Dedifferentiated amniotic fluid mesenchymal stem cell (primary cell): ENCODE measurements at regions not wholly inside any gene's neighbourhood (a gene's known extent, or its start where the extent isn't known, plus 50 kb on each side); places are given as distances from the start of the nearest gene placed in this dataset.
A peak's percentile ranks its signal among the peaks of the same experiment; 100 is the strongest.

Experiments
- DNase-seq: peaks from one replicate; pipeline ENCODE4 v3.0.0-alpha.2; 2016; ENCODE audit errors: extremely low spot score

DNA sequence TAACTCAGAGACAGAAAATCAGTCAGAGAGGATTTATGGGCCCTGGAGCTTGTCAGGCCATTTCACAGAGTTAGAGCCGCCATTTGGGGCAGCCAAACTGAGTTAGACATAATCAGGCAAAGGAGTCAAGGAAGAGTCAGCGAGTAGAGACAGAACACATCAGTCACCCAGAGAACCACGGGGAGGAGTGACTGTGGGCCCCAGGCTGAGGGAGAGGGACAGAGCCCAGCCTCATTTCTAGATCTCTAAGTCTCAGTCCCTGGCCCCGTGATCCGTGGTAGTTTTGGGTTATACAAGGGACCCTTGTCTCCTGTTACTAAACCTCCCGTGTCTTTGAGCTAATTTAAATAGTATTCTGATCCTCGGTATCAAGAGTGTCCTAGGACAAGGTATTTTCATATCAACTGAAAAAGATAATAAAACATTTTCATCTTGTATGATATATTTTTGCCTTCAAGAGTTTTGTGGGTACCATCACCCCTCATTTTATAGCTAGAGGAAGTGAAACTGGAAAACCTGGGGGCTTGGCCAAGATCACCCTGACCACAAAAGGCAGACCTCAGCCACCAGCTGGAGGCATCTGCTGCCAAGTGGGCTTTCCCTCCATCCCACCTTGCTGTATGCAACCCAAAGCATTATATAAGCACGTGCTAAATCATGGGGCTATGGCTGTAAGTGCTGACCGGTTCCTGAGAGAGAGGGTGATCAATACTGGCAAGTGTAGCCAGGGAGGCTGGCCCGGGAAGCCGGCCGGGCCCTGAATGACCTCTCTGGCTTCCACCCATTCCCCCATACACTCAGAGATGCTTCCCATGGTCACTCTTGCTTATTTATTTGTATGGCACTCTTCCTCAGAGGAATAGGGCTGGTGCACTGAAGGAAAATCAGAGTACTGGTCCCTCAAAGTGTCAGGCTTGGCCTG, 204.1 kb downstream of the BCOR start:
- no peak for DNase-seq

DNA sequence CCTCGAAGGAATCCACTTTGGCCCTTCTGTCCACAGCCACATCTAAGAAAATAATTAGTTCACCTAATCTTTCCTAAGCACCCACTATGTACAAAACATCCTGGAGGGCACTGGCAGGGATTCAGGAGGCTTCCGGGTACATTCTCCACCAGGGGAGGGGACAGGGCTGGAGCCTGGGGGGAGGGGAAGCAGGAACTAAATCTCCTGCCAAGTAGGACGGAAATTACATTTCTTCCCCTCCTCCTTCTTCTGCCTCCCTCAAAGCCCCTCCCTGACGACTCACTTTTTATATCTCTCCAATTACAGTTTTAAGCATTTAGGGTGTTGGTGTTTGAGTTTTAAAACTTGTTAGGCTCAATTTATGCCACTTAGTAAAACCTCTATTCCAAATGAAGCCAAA, 203.1 kb downstream of the BCOR start:
- DNase-seq: no peak

DNA sequence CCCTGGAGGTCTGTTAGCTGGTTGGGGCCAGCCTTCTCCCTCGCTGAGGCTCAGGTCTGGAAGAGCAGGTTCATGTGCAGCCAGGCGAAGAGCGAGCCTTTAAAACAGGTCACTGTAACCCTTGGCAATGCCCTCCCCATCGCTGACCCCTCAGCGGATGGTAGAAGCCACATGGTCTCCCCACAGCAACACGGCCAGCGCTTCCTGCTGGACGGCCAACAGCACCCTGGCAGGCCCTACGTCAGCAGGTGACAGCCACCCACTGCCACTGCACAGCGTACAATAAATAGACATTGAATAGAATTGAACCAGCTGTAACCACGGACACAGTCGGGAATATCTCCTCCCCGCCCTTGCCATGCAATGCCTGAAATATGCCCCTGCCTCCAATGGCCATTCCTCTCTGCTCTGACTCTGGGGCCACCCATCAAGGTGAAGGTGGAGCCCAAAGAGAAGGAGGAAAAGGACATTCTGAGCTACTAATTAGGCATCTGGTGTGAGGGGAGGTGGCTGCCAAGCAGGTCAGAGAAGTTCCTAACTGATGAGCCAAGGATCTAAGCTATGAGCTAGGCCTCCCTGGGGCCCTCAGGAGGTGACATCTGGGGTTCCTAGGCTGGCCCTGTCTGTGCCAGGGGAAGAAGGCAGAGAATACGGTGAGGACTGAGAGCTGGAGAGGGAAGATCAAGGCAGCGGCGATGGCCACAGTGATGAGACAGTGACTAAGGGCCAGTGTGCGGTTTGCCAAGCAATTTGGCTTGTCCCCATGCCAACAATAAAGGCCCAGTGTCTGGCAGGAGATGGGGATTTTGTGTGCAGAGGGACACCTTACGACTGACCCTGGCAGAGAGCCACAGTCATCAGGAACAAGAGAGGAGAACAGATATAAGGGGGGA, 202.3 kb downstream of the BCOR start:
- DNase-seq: no peak

DNA sequence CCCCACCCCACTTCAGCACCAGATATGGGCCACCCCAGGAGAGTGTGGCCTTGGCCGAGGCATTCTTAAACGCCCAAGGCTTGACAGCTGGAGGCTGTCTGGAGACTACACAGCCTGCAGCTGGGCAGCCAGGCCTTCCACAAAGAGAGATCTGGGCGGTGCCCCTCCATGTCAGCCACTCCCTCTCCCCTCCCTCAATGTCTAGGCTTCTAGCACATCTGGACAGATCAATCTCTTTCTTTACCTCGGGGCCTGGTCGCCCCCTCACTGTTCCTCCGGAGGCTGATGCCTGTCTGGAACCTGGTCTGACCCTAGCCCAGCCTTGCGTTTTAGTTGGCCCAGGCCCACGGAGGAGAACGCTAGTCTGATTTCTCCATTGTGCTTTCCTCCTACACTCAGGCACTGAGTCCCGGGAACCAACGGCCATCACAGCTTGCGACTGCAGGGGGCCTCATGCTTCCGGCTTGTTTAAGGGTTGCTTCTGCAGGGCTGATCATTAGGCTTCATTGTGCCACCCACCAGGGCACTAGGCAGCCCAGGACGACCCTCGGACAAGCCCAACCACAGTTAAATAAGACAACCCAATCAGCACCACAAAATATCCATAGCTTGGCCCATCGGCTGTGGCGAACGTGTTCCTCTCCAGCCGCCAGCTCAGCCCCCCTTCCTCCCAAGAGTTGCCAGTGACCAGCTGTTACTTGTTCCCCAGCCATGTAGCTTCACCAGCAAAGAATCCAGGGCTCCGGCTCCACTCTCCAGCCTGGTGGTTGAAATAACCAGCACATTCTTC, 200.6 kb downstream of the BCOR start:
- DNase-seq: peak; percentile 71

DNA sequence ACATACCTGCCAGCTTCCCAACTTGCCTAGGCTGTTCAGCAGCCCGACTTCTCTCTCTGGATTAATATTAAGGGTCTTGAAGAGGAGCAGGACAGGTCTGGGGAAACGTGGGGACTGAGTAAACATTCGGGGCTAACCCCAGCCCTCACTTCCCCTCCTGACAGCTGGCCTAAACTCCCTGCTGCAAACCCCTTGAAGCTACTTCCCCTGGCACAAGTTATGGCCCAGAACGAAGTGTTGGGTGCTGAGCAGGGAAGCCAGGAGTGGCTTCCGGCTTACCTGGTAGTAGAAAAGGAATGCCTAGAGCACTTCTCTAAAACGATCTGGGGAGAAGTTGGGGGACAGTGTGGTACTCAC, 200.0 kb downstream of the BCOR start:
- DNase-seq: no peak

DNA sequence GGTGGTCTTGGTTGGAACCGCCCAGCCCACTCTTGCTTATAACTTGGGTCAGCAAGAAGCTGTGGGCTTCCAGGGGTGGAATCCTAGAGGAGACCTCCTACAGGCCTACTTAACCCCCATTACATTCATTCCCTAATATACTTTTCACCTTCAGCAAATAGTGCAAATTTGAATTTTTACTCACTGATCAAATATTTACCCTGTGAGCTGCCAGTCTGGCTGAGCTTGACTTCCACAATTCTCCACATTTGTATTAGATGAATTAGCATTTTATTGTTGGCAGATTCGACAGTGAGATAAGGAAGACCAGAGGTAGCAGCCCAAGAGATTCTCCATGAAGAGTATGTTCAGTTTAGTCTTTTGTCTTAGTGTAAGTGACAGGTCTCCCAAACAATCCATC, 199.6 kb downstream of the BCOR start:
- no peak for DNase-seq

DNA sequence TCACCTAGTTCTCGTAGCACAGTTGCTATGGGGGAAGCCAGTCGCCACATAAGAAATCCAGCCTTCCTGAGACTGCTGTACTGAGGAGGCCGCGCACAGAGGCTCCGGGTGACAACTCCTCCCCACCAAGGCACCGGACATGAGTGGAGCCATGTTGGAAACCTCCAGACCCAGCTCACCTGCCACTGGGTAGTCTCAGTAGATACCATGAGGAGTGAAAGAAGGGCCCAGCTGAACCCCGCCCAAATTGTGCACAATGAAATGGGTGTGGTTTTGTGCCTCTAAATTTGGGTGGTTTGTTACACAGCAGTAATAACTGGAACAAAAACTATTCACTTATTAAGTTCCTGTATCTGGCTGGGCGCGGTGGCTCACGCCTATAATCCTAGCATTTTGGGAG, 198.7 kb downstream of the BCOR start:
- no peak for DNase-seq

DNA sequence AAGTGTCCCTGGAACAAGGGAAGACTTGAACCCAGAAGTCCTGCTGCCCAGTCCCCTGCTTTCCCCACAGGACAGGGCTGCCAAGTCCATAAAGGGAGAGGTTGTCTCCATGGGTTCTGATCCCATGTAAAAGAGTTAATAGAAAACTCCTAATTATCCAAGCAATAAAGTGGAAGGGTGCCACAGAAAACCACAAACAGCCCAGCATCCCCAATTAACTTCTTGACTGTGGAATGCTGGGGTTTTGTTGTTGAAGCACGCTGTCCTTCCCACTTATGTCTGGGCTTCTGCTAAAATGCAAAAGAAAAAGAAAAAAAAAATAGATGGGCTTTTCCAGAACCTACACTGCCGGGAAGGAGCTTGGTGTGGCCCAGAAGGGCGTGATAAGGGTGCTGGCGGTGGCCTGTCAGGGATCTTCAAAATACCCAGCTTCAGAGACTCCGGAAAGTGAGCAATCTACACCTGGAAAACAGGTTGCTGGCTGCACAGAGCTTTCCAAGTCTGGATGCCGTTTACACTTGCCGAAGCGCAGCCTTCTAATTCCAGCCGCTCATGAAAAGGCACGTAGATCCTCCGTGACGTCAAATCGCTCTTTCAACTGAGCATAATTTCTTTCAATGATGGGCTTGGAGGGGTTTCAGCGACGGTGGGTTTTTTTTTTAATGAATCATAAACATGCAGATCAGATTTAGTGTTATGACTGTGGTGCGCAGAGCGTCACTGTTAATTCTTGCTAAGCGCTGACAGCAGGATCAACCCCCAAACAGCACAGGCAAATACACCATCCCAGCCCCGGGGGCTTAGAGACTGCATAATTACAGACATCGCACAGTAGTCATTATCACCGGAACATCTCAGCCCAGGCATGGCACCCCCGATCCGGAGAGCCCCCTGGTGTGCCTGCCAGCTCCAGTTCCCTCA, 197.6 kb downstream of the BCOR start:
- DNase-seq: no peak

DNA sequence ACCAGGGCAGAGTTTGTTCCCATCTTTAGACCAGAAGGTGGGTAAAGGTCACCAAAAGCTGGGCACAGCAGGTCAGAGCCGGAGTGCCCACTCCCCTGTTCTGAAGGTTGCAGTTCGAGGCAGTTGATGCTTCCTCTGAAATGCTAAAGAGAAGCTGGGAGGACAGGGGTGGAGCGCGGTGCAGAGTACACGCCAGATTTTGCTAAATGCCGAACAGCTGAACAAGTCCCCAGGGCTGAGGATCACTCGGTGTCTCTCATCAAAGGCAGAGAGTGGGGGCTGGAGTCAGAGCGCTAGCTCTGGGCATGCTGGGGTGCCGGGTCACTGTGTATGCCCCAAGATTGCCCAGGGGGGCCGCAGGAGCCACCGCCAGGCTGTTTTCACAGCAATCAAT, 197.0 kb downstream of the BCOR start:
- DNase-seq: no peak

DNA sequence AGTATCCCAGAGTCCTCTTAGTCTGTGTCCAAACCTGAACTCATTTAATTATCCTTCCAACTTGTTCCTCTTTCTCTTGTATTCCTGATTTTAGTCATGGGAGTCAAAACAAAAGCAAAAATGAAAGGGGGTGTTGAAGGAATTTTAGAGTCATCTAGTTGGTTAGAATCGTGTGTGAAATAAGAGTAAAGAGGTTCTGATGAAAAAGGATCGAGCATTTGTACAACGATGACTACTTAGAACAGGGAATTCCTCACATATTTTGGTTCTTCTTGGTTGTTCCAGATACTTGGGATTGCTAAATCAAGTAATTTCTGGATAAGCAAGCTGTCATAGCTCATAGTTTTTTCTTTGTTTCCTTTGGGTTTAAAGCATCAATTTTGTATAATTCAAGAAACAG, 194.4 kb downstream of the BCOR start:
- DNase-seq: peak; percentile 59

DNA sequence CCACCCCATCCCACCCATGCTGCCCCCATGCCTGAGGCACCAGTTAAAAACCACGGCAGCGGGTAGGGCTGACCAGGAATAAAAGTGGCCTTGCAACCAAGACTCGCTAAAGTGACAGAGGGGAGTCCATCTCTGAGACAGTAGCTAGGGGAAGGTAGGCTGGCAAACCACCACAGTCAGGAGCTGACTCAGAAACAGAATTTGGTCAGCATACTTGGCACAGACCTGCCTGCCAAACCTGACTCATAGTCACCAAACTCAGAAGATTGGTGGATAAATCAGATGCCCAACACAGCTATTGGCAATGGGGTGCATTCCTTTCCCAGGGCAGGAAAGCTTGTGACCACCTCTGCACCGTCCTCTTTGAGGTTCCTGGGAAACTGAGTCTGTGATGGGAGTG, 193.8 kb downstream of the BCOR start:
- no peak for DNase-seq

DNA sequence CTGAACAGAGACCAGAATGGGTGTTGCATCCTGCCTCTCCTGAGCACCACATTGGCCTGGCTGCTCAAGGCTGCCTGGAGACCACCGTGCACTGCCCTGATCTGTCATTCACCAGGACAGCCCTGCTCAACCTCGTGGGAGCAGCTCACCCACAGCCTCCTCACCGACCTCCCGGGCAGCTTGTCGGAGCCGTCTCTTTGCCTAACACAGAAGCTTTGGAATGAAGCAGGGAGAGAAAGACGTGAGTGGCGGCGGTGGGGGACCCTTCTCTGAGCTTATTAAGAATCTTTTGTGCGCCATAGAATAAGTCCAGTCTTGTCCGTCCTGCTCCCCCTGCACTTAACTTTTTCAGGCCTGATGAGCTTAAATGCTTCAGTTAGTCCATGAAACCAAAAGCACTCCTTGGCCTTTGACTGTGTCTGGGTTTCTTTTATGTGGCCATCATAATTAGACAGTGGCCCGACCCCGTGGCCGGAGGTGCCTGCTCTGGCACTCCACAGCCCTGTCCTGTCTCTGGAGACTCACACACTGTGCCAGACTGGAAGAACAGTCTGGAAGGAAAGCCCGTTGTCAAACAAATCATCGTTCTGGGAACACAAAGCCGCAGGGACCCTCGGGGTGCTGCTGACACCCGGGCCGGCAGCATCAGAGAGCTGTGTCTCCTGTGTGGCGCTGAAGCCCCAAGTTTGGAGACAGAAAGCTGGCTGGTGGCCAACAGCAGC, 192.8 kb downstream of the BCOR start:
- DNase-seq: no peak

DNA sequence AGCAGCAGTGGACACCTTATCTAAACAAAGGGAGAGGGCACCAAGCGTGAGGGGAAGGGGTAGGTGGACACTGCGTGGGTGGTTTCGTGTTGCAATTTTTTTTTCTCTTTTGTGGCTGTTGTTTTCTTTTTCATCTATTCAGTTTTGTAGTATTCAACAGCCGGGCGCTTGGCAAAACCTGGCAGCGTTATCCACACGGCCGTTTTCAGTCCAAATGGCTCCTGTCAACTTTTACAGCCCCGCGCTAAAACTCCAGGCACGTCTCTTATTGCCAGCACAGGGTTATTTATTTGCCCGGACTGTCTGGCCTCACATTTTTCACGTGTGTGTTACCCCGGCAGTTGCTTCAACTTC, 192.2 kb downstream of the BCOR start:
- DNase-seq: no peak

DNA sequence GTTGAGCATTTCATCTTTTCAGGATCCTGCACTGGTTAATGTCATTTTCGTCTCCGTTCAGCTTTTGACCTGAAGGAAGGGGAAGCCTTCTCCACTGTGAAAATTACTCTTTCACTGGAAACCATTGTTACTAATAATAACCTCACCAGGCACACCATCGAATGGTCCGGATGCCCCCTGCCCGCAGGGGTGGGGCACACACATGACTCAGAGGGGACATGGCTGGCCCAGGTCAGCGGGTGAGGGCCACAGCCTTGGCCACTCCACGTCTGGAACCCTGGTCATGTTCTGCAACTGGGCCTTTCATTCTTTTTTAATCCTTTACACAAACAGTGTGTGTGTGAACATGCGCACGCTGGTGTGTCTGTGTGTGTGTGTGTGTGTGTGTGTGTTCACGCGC, 191.8 kb downstream of the BCOR start:
- DNase-seq: no peak

DNA sequence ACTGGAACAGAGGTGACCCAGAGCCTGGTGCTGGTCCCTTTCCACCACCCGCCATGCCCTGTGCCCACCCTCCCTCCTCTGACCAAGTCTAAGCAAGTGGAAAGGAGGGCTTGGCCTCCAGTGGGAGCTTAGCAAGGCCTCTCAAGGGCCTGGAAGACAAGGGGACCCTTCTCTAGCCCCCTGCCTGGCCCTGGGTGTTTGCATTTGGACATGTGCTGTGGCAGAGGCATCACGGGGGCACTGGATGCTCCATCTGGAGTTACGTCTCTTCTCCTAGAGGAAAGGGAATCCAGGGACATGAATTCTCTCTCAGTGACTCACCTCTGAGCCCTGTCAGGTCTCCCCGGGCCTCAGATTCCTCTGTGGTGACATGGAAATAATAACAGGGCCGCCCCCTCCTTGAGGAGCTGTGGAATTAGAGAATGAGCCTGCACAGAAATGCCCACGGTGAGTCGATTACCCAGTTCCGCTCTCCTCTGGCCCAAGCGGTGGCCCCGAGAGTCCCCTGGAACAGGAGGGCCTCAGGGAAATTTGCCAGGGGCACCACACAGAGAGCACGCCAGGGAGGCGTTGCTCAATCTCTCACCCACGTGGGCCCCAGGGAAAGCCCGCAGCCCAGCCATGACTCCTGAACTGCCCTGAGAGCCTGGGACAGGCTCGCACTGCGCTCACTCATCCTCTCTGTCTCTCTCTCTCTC, 189.6 kb downstream of the BCOR start:
- DNase-seq: peak; percentile 83

DNA sequence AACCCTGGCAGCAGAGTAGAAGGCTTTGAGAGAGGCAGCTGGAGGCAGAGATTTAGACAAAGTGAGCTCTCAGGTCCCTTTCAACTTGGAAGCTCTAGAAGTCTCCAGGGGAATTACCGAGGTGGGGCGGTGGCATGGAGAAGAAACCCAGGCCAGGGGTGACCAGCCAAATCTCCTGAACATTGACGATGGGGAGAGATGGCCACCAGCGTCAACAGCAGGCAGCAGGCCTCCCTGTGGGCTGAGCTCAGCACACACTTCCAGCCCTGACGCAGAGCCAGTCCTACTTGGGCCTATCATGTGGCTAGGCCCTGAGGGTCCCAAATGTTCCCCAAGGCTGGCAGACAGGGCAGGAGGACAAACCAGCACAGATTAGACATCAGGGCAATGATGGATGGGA, 187.8 kb downstream of the BCOR start:
- no peak for DNase-seq

DNA sequence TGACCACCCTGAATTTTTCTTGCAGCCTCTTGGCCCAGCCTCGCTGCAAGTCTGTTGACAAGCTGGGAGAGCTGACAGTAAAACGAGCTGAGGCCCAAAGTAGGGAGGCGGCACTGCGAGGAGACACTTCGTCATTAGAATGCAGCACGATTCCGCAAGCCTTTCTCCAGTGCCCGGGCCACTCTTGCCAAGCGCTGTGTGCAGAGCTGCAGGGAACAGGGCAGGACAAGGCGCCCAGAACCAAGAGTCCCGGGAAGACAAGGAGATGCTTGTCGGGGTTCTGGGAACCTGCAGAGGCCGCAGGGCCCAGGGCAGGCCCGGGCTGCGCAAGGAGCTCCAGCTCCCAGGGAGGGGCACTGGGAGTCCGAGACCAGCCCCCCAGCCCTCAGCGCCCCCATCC, 187.1 kb downstream of the BCOR start:
- DNase-seq: no peak

DNA sequence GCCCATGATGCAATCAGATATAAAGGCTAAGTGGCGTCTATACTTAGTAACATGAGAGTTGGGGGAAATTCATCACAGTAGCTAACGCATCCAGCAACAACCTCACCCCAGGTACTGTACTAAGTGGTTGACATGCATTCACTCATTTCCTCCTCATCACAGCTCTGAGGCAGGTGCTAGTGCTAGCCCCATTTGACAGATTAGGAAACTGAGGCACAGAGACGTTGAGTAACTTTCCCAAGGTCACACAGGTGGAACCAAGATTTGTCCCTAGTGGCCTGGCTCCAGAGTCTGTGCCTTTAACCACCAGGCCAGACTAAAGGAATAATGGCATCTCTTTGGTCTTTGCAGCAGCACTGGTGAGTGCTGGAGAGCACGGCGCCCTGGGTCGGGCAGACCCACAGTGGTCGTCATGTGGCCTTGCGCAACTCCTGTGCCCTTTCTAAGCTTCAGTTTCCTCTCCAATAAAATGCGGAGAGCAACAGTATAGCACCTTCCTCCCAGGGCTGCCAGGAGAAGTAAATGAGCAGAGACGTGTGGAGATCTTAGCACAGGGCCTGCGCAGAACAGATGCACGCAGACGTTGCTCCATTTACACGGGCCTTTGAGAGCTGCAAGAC, 186.4 kb downstream of the BCOR start:
- no peak for DNase-seq

DNA sequence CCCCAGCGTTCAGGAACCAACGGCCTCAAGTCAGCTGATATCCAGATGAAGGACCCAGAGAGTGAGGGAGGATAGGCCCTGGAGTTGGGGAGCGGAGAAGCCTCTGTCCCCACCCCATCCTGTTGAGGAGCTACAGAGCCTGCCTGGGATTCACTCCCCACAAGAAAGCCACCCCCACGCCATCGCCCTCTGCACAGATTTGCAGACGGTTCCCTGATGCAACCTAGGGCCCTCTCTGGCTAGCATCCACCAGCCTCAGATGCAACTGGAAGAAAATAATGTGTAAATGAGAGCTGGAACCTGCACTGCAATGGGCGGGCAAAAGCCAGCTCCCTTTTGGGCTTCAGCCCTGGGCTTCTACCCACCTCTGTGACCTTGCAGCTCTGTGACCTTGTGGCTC, 185.6 kb downstream of the BCOR start:
- DNase-seq: no peak
